ENCODE measurements at regions not wholly inside any gene's neighbourhood (a gene's known extent, or its start where the extent isn't known, plus 50 kb on each side); places are given as distances from the start of the nearest gene placed in this dataset.

DNA sequence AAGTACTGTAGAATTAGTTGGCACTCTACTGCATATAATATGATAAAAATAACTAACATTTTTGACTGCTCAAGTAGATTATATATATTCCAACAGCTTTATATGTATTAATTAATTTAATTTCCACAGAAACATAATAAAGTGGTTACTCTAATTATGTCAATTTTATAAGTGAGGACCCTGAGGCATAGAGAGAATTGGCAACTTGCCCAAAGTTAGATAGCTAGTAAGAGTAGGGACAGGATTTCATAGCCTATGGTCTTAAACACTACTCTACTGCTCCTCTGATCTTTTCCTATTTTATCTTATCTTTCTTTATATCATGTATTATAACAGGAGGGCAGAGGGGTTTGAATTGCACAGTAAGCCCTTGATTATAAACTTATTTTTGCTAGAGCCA, 418.7 kb upstream of the SGO1 start:
- Histone ChIP-seq H3K27me3 (ENCODE audit: control insufficient read depth, insufficient read depth, low read length) (no peaks in the 10 kb centered on the region), H3K36me3 (ENCODE audit: control insufficient read depth, insufficient read depth, low read length) (no peaks in the 10 kb centered on the region), H3K4me3 (ENCODE audit: low read depth, low read length) (no peak overlapping the region)
- TF ChIP-seq, protein P1, sequence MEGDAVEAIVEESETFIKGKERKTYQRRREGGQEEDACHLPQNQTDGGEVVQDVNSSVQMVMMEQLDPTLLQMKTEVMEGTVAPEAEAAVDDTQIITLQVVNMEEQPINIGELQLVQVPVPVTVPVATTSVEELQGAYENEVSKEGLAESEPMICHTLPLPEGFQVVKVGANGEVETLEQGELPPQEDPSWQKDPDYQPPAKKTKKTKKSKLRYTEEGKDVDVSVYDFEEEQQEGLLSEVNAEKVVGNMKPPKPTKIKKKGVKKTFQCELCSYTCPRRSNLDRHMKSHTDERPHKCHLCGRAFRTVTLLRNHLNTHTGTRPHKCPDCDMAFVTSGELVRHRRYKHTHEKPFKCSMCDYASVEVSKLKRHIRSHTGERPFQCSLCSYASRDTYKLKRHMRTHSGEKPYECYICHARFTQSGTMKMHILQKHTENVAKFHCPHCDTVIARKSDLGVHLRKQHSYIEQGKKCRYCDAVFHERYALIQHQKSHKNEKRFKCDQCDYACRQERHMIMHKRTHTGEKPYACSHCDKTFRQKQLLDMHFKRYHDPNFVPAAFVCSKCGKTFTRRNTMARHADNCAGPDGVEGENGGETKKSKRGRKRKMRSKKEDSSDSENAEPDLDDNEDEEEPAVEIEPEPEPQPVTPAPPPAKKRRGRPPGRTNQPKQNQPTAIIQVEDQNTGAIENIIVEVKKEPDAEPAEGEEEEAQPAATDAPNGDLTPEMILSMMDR (IDR thresholded peaks at IDR 0.05; ENCODE audit: insufficient read depth, low read length, severe bottlenecking): no peak
- DNase-seq (ENCODE audit: low read depth) (no peak), FAIRE-seq (no peak)

DNA sequence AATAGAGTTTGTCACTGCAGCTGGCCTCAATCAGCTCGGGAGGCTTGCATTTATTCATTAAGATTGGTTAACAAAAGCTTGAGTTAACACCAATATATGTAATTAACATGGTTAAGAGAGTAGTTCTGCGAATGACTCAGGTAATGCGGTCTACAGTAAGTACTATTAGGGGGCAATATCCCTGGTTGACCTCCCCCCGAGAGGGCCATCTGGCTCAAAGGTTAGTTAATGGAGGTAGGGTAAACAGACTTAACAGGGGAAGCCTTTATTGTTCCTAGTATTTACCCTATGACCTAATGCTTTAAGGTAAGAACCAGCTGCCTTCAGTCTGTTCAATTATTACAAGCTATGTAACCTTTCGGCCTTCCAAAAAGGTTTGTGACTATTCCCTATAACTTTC, 403.3 kb upstream of the SGO1 start:
- TF ChIP-seq, protein P1 (IDR thresholded peaks at IDR 0.05; ENCODE audit: insufficient read depth, low read length, severe bottlenecking): no peak
- Histone ChIP-seq H3K27me3 (ENCODE audit: control insufficient read depth, insufficient read depth, low read length) (no peaks in the 10 kb centered on the region), H3K4me3 (ENCODE audit: low read depth, low read length) (no peak overlapping the region), H3K36me3 (ENCODE audit: control insufficient read depth, insufficient read depth, low read length) (no peaks in the 10 kb centered on the region)
- FAIRE-seq (no peak), DNase-seq (ENCODE audit: low read depth) (no peak)

DNA sequence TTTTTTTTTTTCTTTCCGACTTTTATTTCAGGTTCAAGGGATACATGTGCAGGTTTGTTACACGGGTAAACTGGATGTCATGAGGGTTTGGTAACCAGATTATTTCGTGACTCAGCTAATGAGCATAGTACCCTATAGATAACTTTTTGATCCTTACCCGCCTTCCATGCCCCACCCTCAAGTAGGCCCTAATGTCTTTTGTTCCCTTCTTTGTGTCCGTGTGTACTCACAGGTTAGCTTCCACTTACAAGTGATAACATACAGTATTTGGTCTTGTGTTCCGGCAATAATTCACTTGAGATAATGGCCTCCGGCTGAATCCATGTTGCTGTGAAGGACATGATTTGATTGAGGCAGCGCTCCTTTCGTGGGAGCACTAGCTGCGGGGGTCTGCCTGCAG, 402.8 kb upstream of the SGO1 start:
- TF ChIP-seq, protein P1 (IDR thresholded peaks at IDR 0.05; ENCODE audit: insufficient read depth, low read length, severe bottlenecking): no peak
- Histone ChIP-seq H3K27me3 (ENCODE audit: control insufficient read depth, insufficient read depth, low read length) (no peaks in the 10 kb centered on the region), H3K4me3 (ENCODE audit: low read depth, low read length) (no peak overlapping the region), H3K36me3 (ENCODE audit: control insufficient read depth, insufficient read depth, low read length) (no peaks in the 10 kb centered on the region)
- no peak for FAIRE-seq
- DNase-seq (ENCODE audit: low read depth): no peak

DNA sequence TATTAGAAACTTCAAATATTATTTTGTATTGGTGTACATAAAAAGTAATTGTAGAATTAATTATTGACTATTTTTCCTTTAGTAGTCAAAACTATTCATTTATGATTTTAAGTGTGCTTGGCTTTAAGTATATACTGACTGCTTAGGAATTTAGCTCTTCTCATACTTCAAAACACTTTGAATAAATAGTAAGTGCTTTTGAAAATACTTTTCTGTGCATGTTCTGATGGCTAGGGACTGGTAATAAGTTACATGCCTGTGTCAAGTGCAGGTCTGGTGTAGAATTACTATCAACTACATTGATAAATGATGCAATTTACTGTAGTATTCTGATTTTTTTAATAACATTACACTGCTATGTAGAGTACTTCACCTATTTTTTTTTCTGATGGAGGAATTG, 397.6 kb upstream of the SGO1 start:
- Histone ChIP-seq H3K27me3 (ENCODE audit: control insufficient read depth, insufficient read depth, low read length) (no peaks in the 10 kb centered on the region), H3K4me3 (ENCODE audit: low read depth, low read length) (no peak overlapping the region), H3K36me3 (ENCODE audit: control insufficient read depth, insufficient read depth, low read length) (no peaks in the 10 kb centered on the region)
- TF ChIP-seq, protein P1 (IDR thresholded peaks at IDR 0.05; ENCODE audit: insufficient read depth, low read length, severe bottlenecking): no peak
- no peak for DNase-seq (ENCODE audit: low read depth)
- FAIRE-seq: no peak

DNA sequence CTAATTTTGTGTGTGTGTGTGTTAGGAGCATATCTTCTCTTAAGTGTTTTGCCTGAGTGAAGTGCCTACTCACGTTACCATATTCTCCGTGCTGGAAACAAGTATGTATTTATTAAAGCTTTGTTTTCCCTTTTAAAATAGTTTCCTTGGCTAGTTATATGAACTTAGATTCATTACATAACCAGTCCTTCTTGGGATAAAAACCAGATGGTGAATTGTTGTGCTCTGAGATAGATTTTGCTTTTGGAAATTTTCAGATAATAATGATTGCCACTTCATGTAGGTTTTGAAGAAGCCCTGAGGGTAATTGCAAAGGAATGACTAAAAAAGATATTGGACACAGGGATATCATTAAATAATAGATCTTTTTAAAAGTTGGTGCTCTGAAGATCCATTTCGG, 390.2 kb upstream of the SGO1 start:
- H3K4me3 ChIP-seq (ENCODE audit: low read depth, low read length): no peak overlapping the region
- TF ChIP-seq, protein P1 (IDR thresholded peaks at IDR 0.05; ENCODE audit: insufficient read depth, low read length, severe bottlenecking): no peak
- H3K36me3 ChIP-seq (ENCODE audit: control insufficient read depth, insufficient read depth, low read length): no peaks in the 10 kb centered on the region
- no peaks in the 10 kb centered on the region for H3K27me3 ChIP-seq (ENCODE audit: control insufficient read depth, insufficient read depth, low read length)
- no peak for DNase-seq (ENCODE audit: low read depth)
- no peak for FAIRE-seq

DNA sequence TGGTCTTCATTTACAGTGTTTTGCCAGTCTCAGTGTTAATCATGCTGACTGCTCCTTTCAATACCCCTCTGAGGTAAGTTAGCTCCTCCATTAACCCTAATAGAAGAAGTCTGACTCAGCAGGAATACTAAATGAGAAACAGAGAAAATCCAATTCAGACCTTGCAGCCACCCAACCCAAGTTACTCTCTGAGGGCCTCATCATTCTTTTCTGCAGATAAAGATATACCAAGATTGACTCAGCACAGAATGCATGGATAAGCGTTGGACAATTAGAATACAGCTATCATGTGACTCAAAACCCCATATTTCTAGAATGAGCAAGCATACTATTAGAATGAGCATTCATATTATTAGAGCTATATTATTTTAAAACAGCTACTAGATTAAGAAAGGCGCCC, 389.1 kb upstream of the SGO1 start:
- Histone ChIP-seq H3K36me3 (ENCODE audit: control insufficient read depth, insufficient read depth, low read length) (no peaks in the 10 kb centered on the region), H3K27me3 (ENCODE audit: control insufficient read depth, insufficient read depth, low read length) (no peaks in the 10 kb centered on the region), H3K4me3 (ENCODE audit: low read depth, low read length) (no peak overlapping the region)
- TF ChIP-seq, protein P1 (IDR thresholded peaks at IDR 0.05; ENCODE audit: insufficient read depth, low read length, severe bottlenecking): no peak
- DNase-seq (ENCODE audit: low read depth) (peak; percentile 68), FAIRE-seq (no peak)

Data from bronchial epithelial cell (primary cell).